OCI-LY7 (cell line): ENCODE measurements at regions not wholly inside any gene's neighbourhood (a gene's known extent, or its start where the extent isn't known, plus 50 kb on each side); places are given as distances from the start of the nearest gene placed in this dataset.

Experiments
- BruUV-seq: library from RNA; stranded (reverse); fragments of 400-500 nt; replicated peaks from 2 replicates; lab custom pipeline; 2021; lab: Mats Ljungman, UMichigan
- CTCF ChIA-PET: fragments of 300-600 bp; sonication (Branson Sonifier 250); formaldehyde crosslinking; loops from one replicate; lab custom pipeline; 2022; ENCODE audit warnings: antibody characterized with exemption; ENCODE audit not compliant: unreplicated experiment; lab: Charles Lee
- POLR2A ChIA-PET: fragments of 300-600 bp; sonication (Branson Sonifier 250); formaldehyde crosslinking; loops from one replicate; lab custom pipeline; 2022; ENCODE audit warnings: antibody characterized with exemption; lab: Charles Lee
- DNase-seq: peaks from one replicate; pipeline ENCODE4 v3.0.0-alpha.2; 2015; ENCODE audit warnings: low spot score
- H2AFZ ChIP-seq: fragments of 200-600 bp; sonication (generic), shearing (Covaris generic); 2 replicates; pipeline ENCODE4 v1.6.1; 2014; ENCODE audit warnings: mild to moderate bottlenecking, antibody characterized with exemption, low read length, moderate library complexity
- H3K27ac ChIP-seq: fragments of 200-600 bp; sonication (generic); 2 replicates; pipeline ENCODE4 v1.5.1; 2014; ENCODE audit warnings: mixed run types, low read depth, mild to moderate bottlenecking, moderate library complexity, low read length, inconsistent platforms; ENCODE audit not compliant: poor library complexity, severe bottlenecking
- H3K36me3 ChIP-seq: fragments of 200-600 bp; sonication (generic); 2 replicates; pipeline ENCODE4 v1.6.1; 2014; ENCODE audit warnings: mild to moderate bottlenecking, antibody characterized with exemption, low read length, moderate library complexity, mixed read lengths; ENCODE audit not compliant: insufficient read depth
- H3K4me1 ChIP-seq: fragments of 200-600 bp; sonication (generic); 2 replicates; pipeline ENCODE4 v1.5.1; 2014; ENCODE audit warnings: mild to moderate bottlenecking, low read length; ENCODE audit not compliant: insufficient read depth, poor library complexity, severe bottlenecking
- H3K4me2 ChIP-seq: fragments of 200-600 bp; sonication (generic); 2 replicates; pipeline ENCODE4 v1.6.1; 2014; ENCODE audit warnings: mild to moderate bottlenecking, low read length
- H3K4me3 ChIP-seq: fragments of 200-600 bp; sonication (generic); 2 replicates; pipeline ENCODE4 v1.5.1; 2014; ENCODE audit warnings: mild to moderate bottlenecking, low read depth, low read length; ENCODE audit not compliant: poor library complexity, severe bottlenecking
- H3K79me2 ChIP-seq: fragments of 200-600 bp; sonication (generic); 2 replicates; pipeline ENCODE4 v1.6.1; 2016; ENCODE audit warnings: low read depth, mild to moderate bottlenecking, low read length, moderate library complexity, mixed read lengths; ENCODE audit not compliant: insufficient read depth
- H3K9me2 ChIP-seq: fragments of 200-600 bp; sonication (generic); 2 replicates; pipeline ENCODE4 v1.6.1; 2016; ENCODE audit warnings: mild to moderate bottlenecking, low read length, mixed read lengths; ENCODE audit not compliant: insufficient read depth
- H3K9me3 ChIP-seq: fragments of 200-600 bp; sonication (generic); 2 replicates; pipeline ENCODE4 v1.6.1; 2014; ENCODE audit warnings: mild to moderate bottlenecking, mixed run types, low read length, mixed read lengths
- H4K20me1 ChIP-seq: fragments of 200-600 bp; sonication (generic); 2 replicates; pipeline ENCODE4 v1.6.1; 2014; ENCODE audit warnings: mild to moderate bottlenecking, antibody characterized with exemption, low read length, moderate library complexity, mixed read lengths; ENCODE audit not compliant: insufficient read depth
- EZH2phosphoT487 ChIP-seq: fragments of 200-600 bp; sonication (generic); IDR thresholded peaks from 2 replicates; pipeline ENCODE4 v1.6.1; 2018; ENCODE audit warnings: low read depth, borderline replicate concordance, mild to moderate bottlenecking, mixed run types, antibody characterized with exemption, low read length, moderate library complexity, mixed read lengths
- intact Hi-C: fragments of 100-400 bp; cut with micrococcal nuclease; formaldehyde crosslinking; loops from one replicate; pipeline ENCODE4 v1.10.0; 2022; ENCODE audit not compliant: unreplicated experiment
- TF ChIP-seq, protein P1 (sequence below): fragments of 200-600 bp; sonication (generic); conservative IDR thresholded peaks from 2 replicates; pipeline ENCODE4 v1.5.1; 2014; ENCODE audit warnings: mild to moderate bottlenecking, antibody characterized with exemption, low read length, moderate library complexity, mixed read lengths

- H3K36me3 ChIP-seq, result no peaks in the 10 kb centered on the region
- intact Hi-C loops, result no loop called here
- no peak for DNase-seq
- no peaks in the 10 kb centered on the region for H3K9me2 ChIP-seq
- no peaks in the 10 kb centered on the region for H3K79me2 ChIP-seq
- H3K4me2 ChIP-seq, result no peak overlapping the region
- H4K20me1 ChIP-seq, result no peaks in the 10 kb centered on the region
- ChIA-PET CTCF (no interaction called here), POLR2A (no interaction called here)
- no peak overlapping the region for H3K4me3 ChIP-seq
- no TSS peak for BruUV-seq
- no peak overlapping the region for H3K27ac ChIP-seq
- TF ChIP-seq, protein P1, sequence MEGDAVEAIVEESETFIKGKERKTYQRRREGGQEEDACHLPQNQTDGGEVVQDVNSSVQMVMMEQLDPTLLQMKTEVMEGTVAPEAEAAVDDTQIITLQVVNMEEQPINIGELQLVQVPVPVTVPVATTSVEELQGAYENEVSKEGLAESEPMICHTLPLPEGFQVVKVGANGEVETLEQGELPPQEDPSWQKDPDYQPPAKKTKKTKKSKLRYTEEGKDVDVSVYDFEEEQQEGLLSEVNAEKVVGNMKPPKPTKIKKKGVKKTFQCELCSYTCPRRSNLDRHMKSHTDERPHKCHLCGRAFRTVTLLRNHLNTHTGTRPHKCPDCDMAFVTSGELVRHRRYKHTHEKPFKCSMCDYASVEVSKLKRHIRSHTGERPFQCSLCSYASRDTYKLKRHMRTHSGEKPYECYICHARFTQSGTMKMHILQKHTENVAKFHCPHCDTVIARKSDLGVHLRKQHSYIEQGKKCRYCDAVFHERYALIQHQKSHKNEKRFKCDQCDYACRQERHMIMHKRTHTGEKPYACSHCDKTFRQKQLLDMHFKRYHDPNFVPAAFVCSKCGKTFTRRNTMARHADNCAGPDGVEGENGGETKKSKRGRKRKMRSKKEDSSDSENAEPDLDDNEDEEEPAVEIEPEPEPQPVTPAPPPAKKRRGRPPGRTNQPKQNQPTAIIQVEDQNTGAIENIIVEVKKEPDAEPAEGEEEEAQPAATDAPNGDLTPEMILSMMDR, result no peak
- TF ChIP-seq EZH2phosphoT487, result no peak
- no peaks in the 10 kb centered on the region for H3K9me3 ChIP-seq
- no peaks in the 10 kb centered on the region for H3K4me1 ChIP-seq
- no peak overlapping the region for H2AFZ ChIP-seq
Measured at GRCh38 chr6:140604786-140605185, 1230.3 kb upstream of the CITED2 start.

GRCh38 chr6:140602431-140603248 lies 1228.2 kb upstream of the CITED2 start:
- Histone ChIP-seq H3K9me3 (no peaks in the 10 kb centered on the region), H3K4me2 (no peak overlapping the region), H3K9me2 (no peaks in the 10 kb centered on the region), H3K79me2 (no peaks in the 10 kb centered on the region), H3K4me3 (no peak overlapping the region), H3K27ac (no peak overlapping the region), H3K4me1 (no peaks in the 10 kb centered on the region), H2AFZ (no peak overlapping the region), H3K36me3 (no peaks in the 10 kb centered on the region), H4K20me1 (no peaks in the 10 kb centered on the region)
- intact Hi-C loops, result no loop called here
- no peak for DNase-seq
- CTCF ChIA-PET, result no interaction called here
- POLR2A ChIA-PET, result no interaction called here
- TF ChIP-seq EZH2phosphoT487, result no peak
- TF ChIP-seq, protein P1, result no peak
- BruUV-seq, result no TSS peak
